GM19468 (cell line): ENCODE measurements at regions not wholly inside any gene's neighbourhood (a gene's known extent, or its start where the extent isn't known, plus 50 kb on each side); places are given as distances from the start of the nearest gene placed in this dataset.
A peak's percentile ranks its signal among the peaks of the same experiment; 100 is the strongest.

Experiments
- ATAC-seq: cut with Tn5 transposase; IDR thresholded peaks from one replicate; pipeline ENCODE4 v1.9.1; 2021; ENCODE audit warnings: mild to moderate bottlenecking, moderate library complexity, moderate number of reproducible peaks; ENCODE audit not compliant: unreplicated experiment; ENCODE audit errors: extremely low read depth

- ATAC-seq = no peak
Observed at GRCh38 chr9:14478175-14479162, 164.5 kb upstream of the NFIB start.

- no peak for ATAC-seq
Observed at GRCh38 chr9:14471041-14471440, 157.1 kb upstream of the NFIB start.

GRCh38 chr9:14467675-14468374, 153.9 kb upstream of the NFIB start:
- ATAC-seq = no peak

- ATAC-seq = no peak
Observed at GRCh38 chr9:14466828-14467227, 152.9 kb upstream of the NFIB start.

- no peak for ATAC-seq
Observed at GRCh38 chr9:14466429-14466818, 152.5 kb upstream of the NFIB start.

- no peak for ATAC-seq
Observed at GRCh38 chr9:14462950-14463349, 149.0 kb upstream of the NFIB start.

GRCh38 chr9:14455243-14455642, 141.3 kb upstream of the NFIB start:
- no peak for ATAC-seq

GRCh38 chr9:14453286-14453685, 139.3 kb upstream of the NFIB start:
- ATAC-seq = no peak

- ATAC-seq = no peak
Observed at GRCh38 chr9:14452539-14452938, 138.6 kb upstream of the NFIB start.

GRCh38 chr9:14451949-14452348, 138.0 kb upstream of the NFIB start:
- peak; percentile 91 for ATAC-seq

GRCh38 chr9:14447103-14447502, 133.2 kb upstream of the NFIB start:
- no peak for ATAC-seq

- no peak for ATAC-seq
Observed at GRCh38 chr9:14445946-14446345, 132.0 kb upstream of the NFIB start.

- no peak for ATAC-seq
Observed at GRCh38 chr9:14442956-14443355, 129.0 kb upstream of the NFIB start.

GRCh38 chr9:14441976-14442651, 128.2 kb upstream of the NFIB start:
- ATAC-seq = no peak

GRCh38 chr9:14441115-14441514, 127.2 kb upstream of the NFIB start:
- no peak for ATAC-seq

- ATAC-seq = no peak
Observed at GRCh38 chr9:14440062-14440461, 126.1 kb upstream of the NFIB start.

- no peak for ATAC-seq
Observed at GRCh38 chr9:14439555-14439954, 125.6 kb upstream of the NFIB start.

GRCh38 chr9:14438232-14439021, 124.5 kb upstream of the NFIB start:
- ATAC-seq = no peak

GRCh38 chr9:14437354-14438231, 123.7 kb upstream of the NFIB start:
- no peak for ATAC-seq
